GM04503 (cell line): ENCODE measurements at regions not wholly inside any gene's neighbourhood (a gene's known extent, or its start where the extent isn't known, plus 50 kb on each side); places are given as distances from the start of the nearest gene placed in this dataset.
"Not testable (repeated sequence)": the region's sequence is repeated elsewhere in the genome, so short reads cannot be mapped to it uniquely, and the experiment has no call there.

Experiments used
- DNase-seq: peaks from one replicate; pipeline ENCODE4 v3.0.0-alpha.2; 2012; ENCODE audit warnings: low read depth

DNA sequence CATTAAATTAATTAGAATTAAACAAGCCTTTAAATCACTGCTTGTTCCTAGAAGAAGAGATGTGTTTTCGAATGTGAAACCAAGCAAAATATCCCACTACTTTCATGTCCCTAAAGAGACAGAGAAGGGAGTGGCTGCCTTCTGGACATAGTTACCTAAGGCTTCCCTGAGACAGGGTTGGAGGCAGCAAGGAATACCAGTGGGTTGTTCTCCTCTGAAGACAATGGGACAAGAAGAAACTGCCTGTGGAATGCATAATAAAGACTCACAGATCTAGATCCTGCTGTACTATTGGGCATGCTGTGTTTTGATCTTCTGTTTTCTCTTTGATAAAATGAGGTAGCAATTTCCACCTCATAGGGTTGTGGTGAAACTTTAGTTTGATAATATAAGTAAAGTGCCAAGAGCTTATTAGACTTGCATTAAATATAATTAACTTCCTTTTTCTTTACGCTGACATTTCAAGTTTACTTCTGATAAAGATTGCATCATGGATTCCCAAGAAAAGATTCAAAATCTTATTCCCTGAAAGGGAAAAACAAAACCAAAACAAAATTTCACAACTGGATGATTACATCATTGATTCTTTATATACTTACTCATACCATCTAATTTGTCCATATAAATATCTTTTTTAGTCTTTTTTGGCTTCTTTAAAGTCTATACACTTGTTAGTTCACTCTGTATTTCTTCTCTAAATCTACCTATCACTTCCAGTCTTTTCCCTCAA lies 621.3 kb downstream of the ETS1 start:
- DNase-seq = no peak

DNA sequence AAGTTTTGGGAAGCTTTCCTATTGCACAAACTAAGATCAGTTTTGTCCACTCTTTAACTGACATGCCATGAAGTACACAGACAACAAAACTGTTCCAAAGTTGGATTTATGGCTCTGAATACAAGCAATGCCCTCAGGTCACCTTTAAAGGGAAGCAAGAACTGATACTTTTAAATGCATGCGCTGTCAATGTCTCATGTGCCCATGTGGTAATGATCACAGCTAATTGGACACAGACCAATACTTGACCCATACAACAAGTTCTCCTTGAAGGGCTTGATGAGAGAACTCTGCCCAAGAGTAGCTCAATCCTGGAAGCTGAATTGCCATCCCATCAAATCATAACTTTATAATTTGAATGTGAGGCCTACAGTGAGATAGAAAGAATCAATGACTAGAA lies 624.9 kb downstream of the ETS1 start:
- DNase-seq = no peak

DNA sequence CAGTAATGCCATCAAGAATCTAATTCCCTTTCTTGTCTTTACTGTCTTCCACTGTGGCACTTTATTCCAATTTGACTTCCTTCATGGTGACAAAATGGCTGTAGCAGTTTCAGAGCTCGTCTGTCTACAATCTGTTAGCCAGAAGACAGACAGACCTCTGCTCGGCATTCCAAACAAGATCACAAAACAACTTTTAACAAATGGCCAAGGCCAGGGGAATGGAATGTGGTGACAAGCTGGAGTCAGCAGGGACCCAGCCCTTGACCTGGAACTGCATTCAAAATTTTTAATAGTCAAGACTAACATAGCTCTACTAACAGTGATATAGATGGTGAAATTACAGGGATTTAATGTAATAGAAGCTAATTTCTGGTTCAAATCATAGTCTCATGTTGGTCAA lies 637.2 kb downstream of the ETS1 start:
- DNase-seq = no peak

DNA sequence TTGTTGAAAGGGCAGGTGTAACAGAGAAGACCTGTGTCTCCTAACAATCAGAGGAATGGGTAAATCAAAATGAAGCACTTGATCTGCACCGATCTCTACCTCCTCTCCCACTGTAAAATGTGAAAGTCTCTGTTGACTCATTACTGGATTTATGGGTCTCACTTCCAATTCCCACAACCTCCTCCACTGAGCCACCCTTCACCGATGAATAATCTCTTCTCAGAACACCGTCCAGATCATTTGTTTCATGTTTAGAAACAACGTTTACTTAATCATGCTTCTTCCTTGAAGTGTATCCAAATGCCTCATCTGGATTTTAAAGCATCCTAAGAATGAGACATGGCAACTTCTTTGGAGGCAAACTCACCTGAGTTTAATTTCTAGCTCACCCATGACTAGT lies 643.6 kb downstream of the ETS1 start:
- DNase-seq = no peak

DNA sequence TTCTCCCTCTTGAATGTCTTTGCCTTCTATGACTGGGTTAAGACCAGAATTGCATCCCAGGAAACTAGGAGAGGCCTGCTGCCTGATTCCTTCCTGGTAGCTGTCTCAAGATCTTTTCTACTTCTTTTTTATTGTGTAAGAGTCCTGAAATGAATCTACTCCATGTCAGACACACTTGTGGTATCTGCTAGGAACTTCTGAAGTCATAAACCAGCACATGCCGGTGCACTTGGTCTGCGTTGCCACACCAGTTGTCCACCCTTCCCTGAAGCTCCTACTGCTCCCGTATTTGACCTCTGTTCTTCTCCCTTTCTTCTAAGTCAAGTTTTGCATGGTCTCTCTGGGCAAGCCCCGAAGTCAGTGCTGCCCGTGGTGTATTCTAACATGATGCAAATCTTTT lies 644.2 kb downstream of the ETS1 start:
- no peak for DNase-seq

DNA sequence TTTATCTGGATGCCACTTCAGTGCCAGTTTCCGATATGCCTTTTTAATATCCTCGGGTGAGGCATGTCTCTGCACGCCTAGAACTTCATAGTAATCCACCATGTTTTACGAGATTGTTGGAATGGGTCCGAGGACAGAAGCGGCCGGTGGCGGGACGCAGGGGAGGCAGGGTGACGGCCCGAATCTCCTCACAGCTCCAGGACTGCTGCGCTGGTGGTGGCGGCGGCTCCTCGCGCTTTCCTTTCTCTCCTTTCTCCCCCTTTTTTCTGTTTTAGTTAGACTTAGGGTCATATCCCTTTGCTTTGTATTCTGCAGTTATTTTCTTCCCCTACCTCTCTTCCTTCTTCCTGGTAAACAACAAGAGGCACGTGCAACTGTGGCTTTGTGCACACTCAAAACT lies 645.8 kb downstream of the ETS1 start:
- DNase-seq = not testable (repeated sequence)

DNA sequence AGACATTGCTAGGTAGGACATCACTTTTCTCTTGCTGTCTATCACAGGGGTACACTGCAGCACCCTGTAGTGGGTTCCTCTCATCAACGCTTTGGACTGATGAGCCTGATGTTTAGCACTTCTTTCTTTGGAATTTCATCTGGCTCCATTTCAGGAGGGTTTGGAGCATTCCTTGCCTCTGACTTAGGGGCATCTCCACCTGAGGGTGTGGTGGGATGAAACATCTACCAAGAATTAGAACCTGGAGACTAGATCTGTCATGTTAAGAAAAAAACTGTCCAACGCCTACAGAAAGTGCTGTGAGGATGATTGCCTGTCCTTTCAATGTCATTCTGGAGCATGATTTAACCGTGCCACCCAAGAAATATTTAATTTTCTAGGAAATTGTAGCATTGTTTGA lies 648.4 kb downstream of the ETS1 start:
- DNase-seq = no peak

DNA sequence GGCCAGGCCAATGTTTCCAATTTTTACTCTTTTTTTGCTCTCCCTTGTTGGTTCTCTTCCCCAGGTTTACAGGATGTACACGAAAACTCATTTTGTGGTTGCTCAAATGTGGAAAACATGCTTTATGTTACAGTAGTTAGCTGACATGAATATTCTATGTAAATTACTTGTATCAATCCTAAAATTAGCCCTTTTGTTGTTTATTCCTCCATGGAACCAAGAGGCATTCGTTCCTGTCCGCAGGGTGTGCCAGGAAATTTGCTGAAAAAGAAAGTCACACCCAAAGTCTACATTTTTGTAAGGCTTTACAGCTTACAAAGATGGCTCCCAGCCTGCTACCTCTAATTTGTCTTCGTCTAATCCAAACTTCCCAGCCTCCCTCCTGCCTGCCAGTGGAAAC lies 652.3 kb downstream of the ETS1 start:
- no peak for DNase-seq

DNA sequence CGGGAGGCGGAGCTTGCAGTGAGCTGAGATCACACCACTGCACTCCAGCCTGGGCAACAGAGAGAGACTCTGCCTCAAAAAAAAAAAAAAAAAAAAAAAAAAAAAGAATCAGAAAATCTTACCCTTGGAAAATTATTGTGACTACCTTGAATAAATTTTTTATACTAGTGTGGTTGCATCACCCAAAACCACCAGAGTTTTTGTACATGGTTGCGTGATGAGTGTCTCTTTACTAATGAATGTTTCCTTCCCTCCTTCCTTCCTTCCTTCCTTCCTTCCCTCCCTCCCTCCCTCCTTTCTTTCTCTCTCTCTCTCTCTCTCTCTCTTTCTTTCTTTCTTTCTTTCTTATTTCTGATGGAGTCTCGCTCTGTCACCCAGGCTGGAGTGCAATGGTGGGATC lies 653.4 kb downstream of the ETS1 start:
- DNase-seq = not testable (repeated sequence)

DNA sequence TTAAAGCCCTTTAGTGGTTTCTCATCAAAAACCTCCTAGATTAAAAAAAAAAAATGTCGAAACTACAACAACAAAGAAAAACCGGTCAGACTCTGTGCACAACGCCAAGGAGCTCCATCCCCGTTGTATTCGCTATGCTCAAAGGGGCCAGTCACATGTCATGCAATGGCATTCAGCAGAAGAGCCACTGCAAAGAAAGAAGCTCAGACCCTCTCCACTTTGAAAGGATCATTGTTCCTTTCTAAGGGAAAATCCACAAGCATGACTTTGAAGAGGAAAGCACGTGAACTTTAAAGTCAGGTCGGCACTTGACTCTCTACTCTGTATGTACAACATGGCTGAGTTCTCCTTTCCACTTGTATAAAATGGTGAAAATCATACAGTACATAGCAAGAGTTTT lies 655.6 kb downstream of the ETS1 start:
- no peak for DNase-seq

DNA sequence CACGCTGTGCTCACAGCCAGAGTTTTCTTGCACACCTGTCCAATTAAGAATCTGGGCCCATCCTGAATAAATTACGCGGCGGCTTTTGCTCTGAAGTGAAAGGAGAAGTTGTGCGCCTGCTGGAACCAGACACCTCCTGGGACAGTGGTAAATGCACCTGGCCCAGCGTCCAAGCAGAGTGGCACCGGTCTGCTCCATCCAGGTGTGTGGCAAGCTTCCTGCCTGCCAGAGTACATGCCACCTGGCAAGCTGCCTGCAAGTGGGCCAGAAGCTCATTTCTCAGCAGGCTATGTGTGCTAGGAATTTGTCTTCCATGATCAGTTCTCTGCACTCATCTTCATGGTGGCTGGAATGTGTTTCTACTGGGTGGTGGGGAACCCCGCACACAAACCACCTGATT lies 660.6 kb downstream of the ETS1 start:
- no peak for DNase-seq

DNA sequence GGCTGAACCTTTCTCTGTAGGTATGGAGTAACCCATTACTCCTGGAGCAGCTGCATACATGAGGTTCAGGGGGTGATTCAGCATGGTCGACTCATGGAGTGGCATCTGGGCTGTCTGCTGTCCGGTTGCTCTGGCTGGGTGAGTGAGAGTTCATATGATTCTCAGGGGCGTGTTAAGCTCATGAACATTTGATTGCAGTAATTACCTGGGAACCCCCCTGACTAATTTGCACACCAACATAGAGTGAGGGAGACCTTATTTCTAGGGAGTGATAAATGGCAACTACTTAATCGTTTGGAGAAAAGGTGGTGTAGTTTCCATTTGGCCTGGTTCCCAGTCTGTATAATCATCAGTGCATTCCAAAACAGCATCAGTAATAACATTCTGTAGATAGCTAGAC lies 661.9 kb downstream of the ETS1 start:
- DNase-seq = no peak

DNA sequence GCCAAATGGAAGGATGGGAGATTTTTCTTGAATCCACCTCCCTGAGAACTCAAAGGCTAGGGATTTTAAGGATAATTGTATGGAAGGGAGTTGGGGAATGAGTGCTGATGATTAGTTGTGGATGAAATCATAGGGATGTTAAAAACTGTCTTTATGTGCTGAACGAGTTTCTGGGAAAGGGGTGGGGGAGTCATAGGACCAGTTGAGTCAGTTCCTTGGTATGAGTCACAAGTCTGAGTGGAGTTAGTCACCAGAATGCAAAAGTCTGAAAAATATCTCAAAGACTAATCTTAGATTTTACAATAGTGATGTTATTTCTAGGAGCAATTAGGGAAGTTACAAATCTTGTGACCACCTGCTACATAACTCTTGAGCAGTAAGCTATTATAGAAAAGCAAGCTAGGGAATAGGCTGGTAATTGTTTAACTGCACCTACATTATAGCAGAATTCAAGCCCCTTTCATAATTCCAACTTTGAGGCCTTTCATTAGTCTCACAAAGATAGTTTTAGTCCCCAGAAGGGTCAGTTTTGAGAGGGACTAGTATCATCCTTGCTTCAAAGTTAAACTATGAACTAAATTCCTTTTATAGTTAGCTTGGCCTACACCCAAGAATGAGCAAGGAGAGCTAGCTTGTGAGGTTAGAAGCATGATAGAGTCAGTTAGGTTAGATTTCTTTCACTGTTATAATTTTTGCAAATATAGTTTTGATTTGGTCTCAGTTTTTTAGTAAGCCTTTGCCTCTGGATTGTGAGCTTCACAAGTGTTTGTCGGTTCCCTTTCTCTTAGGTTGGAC lies 668.0 kb downstream of the ETS1 start:
- peak; percentile 42 for DNase-seq

DNA sequence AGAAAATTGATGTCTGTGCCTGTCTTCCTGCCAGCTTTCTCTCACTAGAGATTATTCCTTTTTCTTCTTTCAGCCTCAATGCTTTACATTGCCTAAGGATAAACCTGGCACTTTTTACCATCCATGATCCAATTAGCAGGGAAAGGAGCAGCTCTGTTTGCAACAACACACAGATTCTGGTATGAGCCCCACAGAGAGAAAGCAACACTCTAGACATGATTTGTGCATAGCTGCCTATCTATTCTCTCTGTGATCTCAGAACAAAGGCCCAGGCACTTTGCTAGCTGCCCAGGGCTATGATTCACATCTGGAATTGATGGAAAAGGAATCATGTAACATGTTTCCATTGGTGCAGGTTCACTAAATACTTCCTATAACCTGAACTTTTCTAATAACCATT lies 685.0 kb downstream of the ETS1 start:
- DNase-seq = no peak

DNA sequence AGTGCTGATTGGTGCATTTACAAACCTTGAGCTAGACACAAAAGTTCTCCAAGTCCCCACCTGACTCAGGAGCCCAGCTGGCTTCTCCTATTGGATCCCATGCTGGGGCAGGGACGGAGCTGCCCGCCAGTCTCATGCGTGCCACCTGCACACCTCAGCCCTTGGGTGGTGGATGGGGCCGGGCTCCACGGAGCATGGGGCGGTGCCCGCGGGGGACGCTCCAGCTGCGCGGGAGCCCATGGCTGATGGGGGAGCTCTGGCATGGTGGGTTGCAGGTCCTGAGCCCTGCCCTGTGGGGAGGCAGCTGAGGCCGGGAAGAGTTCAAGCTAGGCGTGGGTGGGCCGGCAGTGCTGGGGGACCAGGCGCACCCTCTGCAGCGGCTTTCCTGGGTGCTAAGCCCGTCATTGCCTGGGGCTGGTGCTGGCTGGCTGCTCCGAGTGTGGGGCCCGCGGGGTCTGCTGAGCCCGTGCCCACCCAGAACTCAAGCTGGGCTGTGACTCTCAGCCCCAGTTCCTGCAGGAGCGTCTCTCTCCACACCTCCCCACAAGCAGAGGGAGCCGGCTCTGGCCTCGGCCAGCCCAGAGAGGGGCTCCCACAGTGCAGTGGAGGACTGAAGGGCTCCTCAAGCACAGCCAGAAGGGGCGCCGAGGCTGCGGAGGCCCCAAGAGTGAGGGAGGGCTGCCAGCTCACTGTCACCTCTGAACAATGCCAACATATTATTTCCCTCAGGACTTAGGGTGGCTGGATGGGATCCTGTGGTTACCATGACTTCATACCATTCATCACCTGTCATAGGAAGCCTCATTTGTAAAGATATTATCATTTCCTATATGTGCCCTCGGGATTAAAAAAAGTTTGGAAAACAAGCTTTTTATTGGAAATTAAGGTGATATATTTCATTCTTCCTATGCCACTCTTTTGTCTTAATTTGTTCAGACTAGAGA lies 688.7 kb downstream of the ETS1 start:
- no peak for DNase-seq

DNA sequence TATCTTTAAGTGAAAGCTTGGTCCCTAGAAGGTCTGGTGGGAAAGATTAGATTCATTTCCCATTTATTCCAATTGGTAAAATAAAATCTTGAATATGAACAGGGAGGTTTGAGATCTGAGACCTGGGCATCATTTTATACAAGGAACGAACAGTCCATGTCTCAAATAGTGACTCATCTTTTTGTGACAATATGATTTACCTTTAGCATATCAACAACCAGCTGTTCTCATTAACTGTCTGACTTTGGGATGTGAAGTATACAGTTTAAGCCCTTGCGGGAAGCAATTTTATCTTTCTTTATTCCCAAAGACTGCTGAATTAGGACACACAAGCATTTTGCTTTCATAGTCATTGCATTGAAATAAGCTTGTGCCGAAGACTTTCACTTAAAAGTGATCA lies 691.6 kb downstream of the ETS1 start:
- no peak for DNase-seq

DNA sequence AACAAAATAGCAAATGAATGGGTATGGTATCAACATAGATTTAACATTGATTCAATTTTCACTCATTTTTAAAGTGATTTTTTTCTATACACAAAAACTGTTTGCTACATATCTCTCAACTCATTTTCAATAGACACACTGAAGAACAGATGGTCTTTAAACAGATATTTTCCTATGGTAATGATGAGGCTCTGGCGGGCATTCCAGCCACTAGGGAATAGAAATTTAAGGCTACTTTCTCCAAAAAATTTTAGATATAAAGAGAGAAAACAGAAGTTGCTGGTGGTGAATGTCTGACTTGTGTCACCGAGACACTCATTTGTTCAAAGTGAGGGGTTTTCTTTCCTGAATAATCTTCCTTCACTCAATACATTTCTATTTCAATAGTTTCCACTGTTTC lies 693.0 kb downstream of the ETS1 start:
- no peak for DNase-seq

DNA sequence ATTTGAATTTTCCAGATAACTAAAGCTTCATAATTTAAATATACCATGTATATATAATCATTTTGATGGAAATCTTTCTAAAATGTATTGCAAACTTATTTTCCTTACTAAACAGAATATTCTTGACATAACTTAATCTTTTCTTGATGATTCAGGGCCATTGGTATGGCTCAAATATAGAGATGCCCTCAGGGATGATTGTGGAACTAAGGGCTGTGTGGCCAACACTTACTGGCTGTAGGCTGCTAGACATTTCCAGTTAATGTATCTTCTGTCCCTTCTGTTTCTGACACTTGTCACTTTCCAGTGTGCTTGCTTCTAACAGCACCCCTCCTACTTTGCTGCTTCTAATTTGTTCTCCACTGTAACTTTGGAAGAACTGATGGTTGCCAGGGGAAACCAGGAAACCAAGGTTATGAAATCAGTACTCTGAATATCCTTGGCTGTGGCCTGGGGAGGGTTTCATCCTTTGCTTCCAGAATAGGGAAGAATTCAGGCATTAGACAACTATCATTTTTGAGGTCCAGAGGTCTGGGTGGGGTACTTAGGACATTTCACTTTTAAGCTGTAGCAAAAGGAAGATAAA lies 697.2 kb downstream of the ETS1 start:
- DNase-seq = peak; percentile 6

DNA sequence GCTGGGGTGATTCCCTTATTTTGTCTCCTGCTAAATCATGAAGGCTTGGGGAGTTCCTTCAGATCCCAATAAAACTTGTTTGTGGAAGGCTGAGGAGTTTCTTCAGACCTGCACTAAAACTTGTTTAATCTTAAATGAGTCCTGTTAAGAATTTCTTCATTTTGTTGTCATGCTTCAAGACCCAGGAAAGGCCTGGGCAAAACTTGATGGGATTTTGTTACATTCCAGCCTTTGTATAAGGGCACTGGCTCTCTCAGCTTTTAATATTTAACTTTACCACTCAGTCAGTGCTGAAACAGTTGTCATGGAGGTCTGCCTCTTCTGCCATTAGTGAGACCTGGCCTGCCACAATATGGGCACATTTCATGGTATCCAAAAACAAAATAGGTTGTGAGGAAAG lies 699.0 kb downstream of the ETS1 start:
- DNase-seq = no peak

DNA sequence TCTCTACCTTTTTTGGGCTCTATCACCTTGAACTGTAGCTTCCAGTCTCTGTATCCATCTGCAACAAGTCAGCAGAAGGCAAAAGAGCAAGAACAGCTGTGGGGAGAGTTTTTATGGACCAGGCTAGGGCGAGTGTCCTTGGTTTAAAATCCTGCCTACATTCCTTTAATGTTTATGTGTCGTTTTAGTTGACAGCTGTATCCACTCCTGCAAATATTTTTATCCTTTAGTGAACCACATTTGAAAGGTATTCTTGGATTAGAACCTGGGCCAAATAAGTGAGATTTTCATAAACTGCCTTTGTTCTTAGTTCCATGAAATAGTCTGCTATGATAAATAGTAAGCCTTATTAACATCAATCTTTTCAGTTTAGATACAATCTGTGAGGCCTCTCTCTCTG lies 712.2 kb downstream of the ETS1 start:
- no peak for DNase-seq

DNA sequence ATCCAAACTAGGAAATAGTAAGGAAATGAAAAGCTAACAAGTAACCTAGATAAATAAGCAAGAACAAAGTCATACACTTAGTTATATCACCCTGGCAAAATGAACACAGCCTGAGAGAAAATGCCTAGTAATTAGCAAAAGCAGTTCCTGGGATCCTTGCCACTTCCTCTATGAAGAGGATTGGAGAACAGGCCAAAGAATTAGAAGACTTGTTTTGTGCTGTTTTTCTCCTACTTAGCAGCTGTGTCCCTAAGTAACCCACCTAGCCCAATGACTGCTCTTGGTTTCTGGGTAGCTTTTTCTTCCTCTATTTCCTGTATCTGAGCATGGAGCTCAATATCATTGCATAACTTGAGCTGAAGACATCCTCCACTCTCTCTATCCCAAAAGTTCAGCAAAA lies 713.9 kb downstream of the ETS1 start:
- no peak for DNase-seq

DNA sequence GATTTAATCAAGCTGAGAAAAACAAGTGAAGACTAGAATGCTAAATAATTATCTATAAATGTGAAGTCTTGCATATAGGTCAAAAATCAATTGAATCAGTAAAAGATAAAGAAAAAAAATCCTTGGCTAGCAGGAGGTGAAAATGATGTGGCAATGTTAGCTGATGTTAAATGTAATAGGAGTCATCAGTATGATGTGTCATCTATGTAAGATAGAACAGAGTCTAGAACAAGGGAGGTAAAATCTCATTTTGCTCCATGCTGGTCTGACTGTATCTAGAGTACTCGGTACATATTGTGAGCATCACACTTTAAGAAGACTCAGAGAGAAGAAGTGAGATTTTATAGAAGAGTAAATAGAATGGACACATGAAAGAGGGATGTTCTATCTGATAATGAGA lies 721.2 kb downstream of the ETS1 start:
- DNase-seq = no peak
